ENCODE measurements at regions not wholly inside any gene's neighbourhood (a gene's known extent, or its start where the extent isn't known, plus 50 kb on each side); places are given as distances from the start of the nearest gene placed in this dataset.

GRCh38 chr10:23533212-23533611, 94.3 kb downstream of the OTUD1 start:
- no peaks in the 10 kb centered on the region for H3K9me2 ChIP-seq (ENCODE audit: insufficient read depth, low read length)
- H3F3A ChIP-seq (ENCODE audit: insufficient read depth, low read length, poor library complexity, severe bottlenecking), result no peaks in the 10 kb centered on the region
- no peaks in the 10 kb centered on the region for H3K9me3 ChIP-seq (ENCODE audit: low read length)
- H3K36me3 ChIP-seq (ENCODE audit: insufficient read depth, low read length), result no peaks in the 10 kb centered on the region
- H3K4me3 ChIP-seq (ENCODE audit: low read length), result no peak overlapping the region
- no peaks in the 10 kb centered on the region for H3K27me3 ChIP-seq (ENCODE audit: insufficient read depth, low read depth, low read length)
- H2AFZ ChIP-seq (ENCODE audit: low read depth, low read length), result no peak overlapping the region
- no peak overlapping the region for H3K4me2 ChIP-seq (ENCODE audit: low read length)
- H3K9ac ChIP-seq (ENCODE audit: low read length), result no peak overlapping the region
- H3K79me2 ChIP-seq (replicated peaks; ENCODE audit: insufficient read depth, low read length), result no peaks in the 10 kb centered on the region
- H4K20me1 ChIP-seq (ENCODE audit: insufficient read depth), result no peaks in the 10 kb centered on the region
- TF ChIP-seq CTCF (IDR thresholded peaks at IDR 0.05; ENCODE audit: poor library complexity, severe bottlenecking) (no peak), SMC3 (conservative IDR thresholded peaks at IDR 0.05; ENCODE audit: poor library complexity) (no peak), POLR2AphosphoS5 (IDR thresholded peaks at IDR 0.05) (no peak), EZH2 (IDR thresholded peaks at IDR 0.05; ENCODE audit: borderline replicate concordance, insufficient read depth, low read length, poor library complexity, severe bottlenecking) (no peak), EP300 (conservative IDR thresholded peaks at IDR 0.05; ENCODE audit: poor library complexity, severe bottlenecking) (no peak), RAD21 (conservative IDR thresholded peaks at IDR 0.05) (no peak), REST (IDR thresholded peaks at IDR 0.05; ENCODE audit: borderline replicate concordance) (no peak), MXI1 (conservative IDR thresholded peaks at IDR 0.05; ENCODE audit: poor library complexity, severe bottlenecking) (no peak), TAF1 (IDR thresholded peaks at IDR 0.05; ENCODE audit: low read depth) (no peak)
- H3K27ac ChIP-seq (ENCODE audit: low read length), result no peak overlapping the region

GRCh38 chr10:23534326-23534725, 95.5 kb downstream of the OTUD1 start:
- no peak overlapping the region for H3K4me2 ChIP-seq (ENCODE audit: low read length)
- H3K36me3 ChIP-seq (ENCODE audit: insufficient read depth, low read length), result no peaks in the 10 kb centered on the region
- H4K20me1 ChIP-seq (ENCODE audit: insufficient read depth), result no peaks in the 10 kb centered on the region
- H3F3A ChIP-seq (ENCODE audit: insufficient read depth, low read length, poor library complexity, severe bottlenecking), result no peaks in the 10 kb centered on the region
- H3K9me2 ChIP-seq (ENCODE audit: insufficient read depth, low read length), result no peaks in the 10 kb centered on the region
- no peak overlapping the region for H3K4me3 ChIP-seq (ENCODE audit: low read length)
- no peaks in the 10 kb centered on the region for H3K27me3 ChIP-seq (ENCODE audit: insufficient read depth, low read depth, low read length)
- TF ChIP-seq TAF1 (IDR thresholded peaks at IDR 0.05; ENCODE audit: low read depth) (no peak), EZH2 (IDR thresholded peaks at IDR 0.05; ENCODE audit: borderline replicate concordance, insufficient read depth, low read length, poor library complexity, severe bottlenecking) (no peak), RAD21 (conservative IDR thresholded peaks at IDR 0.05) (no peak), EP300 (conservative IDR thresholded peaks at IDR 0.05; ENCODE audit: poor library complexity, severe bottlenecking) (no peak), POLR2AphosphoS5 (IDR thresholded peaks at IDR 0.05) (no peak), SMC3 (conservative IDR thresholded peaks at IDR 0.05; ENCODE audit: poor library complexity) (no peak), REST (IDR thresholded peaks at IDR 0.05; ENCODE audit: borderline replicate concordance) (no peak), MXI1 (conservative IDR thresholded peaks at IDR 0.05; ENCODE audit: poor library complexity, severe bottlenecking) (no peak), CTCF (IDR thresholded peaks at IDR 0.05; ENCODE audit: poor library complexity, severe bottlenecking) (no peak)
- no peaks in the 10 kb centered on the region for H3K9me3 ChIP-seq (ENCODE audit: low read length)
- H3K27ac ChIP-seq (ENCODE audit: low read length), result no peak overlapping the region
- no peak overlapping the region for H3K9ac ChIP-seq (ENCODE audit: low read length)
- H2AFZ ChIP-seq (ENCODE audit: low read depth, low read length), result no peak overlapping the region
- H3K79me2 ChIP-seq (replicated peaks; ENCODE audit: insufficient read depth, low read length), result no peaks in the 10 kb centered on the region

Data from neural cell (in vitro differentiated cells).